Trophoblast cell (in vitro differentiated cells and primary cell): ENCODE measurements at regions not wholly inside any gene's neighbourhood (a gene's known extent, or its start where the extent isn't known, plus 50 kb on each side); places are given as distances from the start of the nearest gene placed in this dataset.

ENCODE experiments used
- DNase-seq, 2 donors: peaks; one replicate each; pipeline ENCODE4 v3.0.0-alpha.2; 2016
- H2AFZ ChIP-seq: 2 replicates; pipeline ENCODE4 v1.6.1; 2013; ENCODE audit warnings: low read length, moderate library complexity, mild to moderate bottlenecking; ENCODE audit not compliant: insufficient read depth, poor library complexity
- H2AK5ac ChIP-seq: 2 replicates; pipeline ENCODE4 v1.6.1; 2013; ENCODE audit warnings: mild to moderate bottlenecking, low read length
- H2BK120ac ChIP-seq: 2 replicates; pipeline ENCODE4 v1.6.1; 2013; ENCODE audit warnings: low read length, mild to moderate bottlenecking, moderate library complexity; ENCODE audit not compliant: insufficient read depth, poor library complexity
- H2BK12ac ChIP-seq: 2 replicates; pipeline ENCODE4 v1.6.1; 2013; ENCODE audit warnings: mild to moderate bottlenecking, low read length, moderate library complexity
- H2BK5ac ChIP-seq: 2 replicates; pipeline ENCODE4 v1.6.1; 2013; ENCODE audit warnings: low read length, low read depth, moderate library complexity, mild to moderate bottlenecking; ENCODE audit not compliant: poor library complexity
- H3K14ac ChIP-seq: 2 replicates; pipeline ENCODE4 v1.6.1; 2013; ENCODE audit warnings: mild to moderate bottlenecking, low read length
- H3K18ac ChIP-seq: 2 replicates; pipeline ENCODE4 v1.6.1; 2013; ENCODE audit warnings: mild to moderate bottlenecking, low read length
- H3K23ac ChIP-seq: 2 replicates; pipeline ENCODE4 v1.6.1; 2013; ENCODE audit warnings: low read length
- H3K27ac ChIP-seq: 2 replicates; pipeline ENCODE4 v1.5.1; 2013; ENCODE audit warnings: low read depth, mild to moderate bottlenecking, inconsistent platforms, low read length, moderate library complexity
- H3K27me3 ChIP-seq: 2 replicates; pipeline ENCODE4 v1.6.1; 2013; ENCODE audit warnings: inconsistent platforms, mild to moderate bottlenecking, low read length, moderate library complexity; ENCODE audit not compliant: insufficient read depth
- H3K36me3 ChIP-seq, 2 experiments: 1 replicate in 1 of 2; 2 replicates in 1 of 2; pipeline ENCODE4 v1.6.1; 2013; ENCODE audit warnings: low read length in 2 of 2, mild to moderate bottlenecking in 2 of 2, moderate library complexity in 1 of 2; ENCODE audit not compliant: insufficient read depth in 2 of 2, control insufficient read depth in 1 of 2
- H3K4ac ChIP-seq: 2 replicates; pipeline ENCODE4 v1.6.1; 2013; ENCODE audit warnings: low read depth, mild to moderate bottlenecking, low read length, moderate library complexity
- H3K4me1 ChIP-seq, 2 experiments: 1 replicate in 1 of 2; 2 replicates in 1 of 2; pipeline ENCODE4 v1.6.1; 2013; ENCODE audit warnings: low read length in 2 of 2, mild to moderate bottlenecking in 2 of 2, moderate library complexity in 1 of 2; ENCODE audit not compliant: insufficient read depth in 2 of 2, control insufficient read depth in 1 of 2
- H3K4me2 ChIP-seq: 2 replicates; pipeline ENCODE4 v1.6.1; 2013; ENCODE audit warnings: inconsistent platforms, mild to moderate bottlenecking, low read length, moderate library complexity
- H3K4me3 ChIP-seq: 2 replicates; pipeline ENCODE4 v1.5.1; 2013; ENCODE audit warnings: mild to moderate bottlenecking, low read depth, low read length, inconsistent platforms
- H3K79me1 ChIP-seq: one replicate; pipeline ENCODE4 v1.6.1; 2013; ENCODE audit warnings: low read length
- H3K79me2 ChIP-seq: 2 replicates; pipeline ENCODE4 v1.6.1; 2013; ENCODE audit warnings: low read length, mild to moderate bottlenecking; ENCODE audit not compliant: control insufficient read depth, insufficient read depth, poor library complexity
- H3K9ac ChIP-seq: 2 replicates; pipeline ENCODE4 v1.6.1; 2013; ENCODE audit warnings: mild to moderate bottlenecking, low read length
- H3K9me3 ChIP-seq: 2 replicates; pipeline ENCODE4 v1.6.1; 2013; ENCODE audit warnings: low read depth, mild to moderate bottlenecking, control low read depth, inconsistent platforms, low read length; ENCODE audit not compliant: insufficient read depth
- H4K12ac ChIP-seq: 2 replicates; pipeline ENCODE4 v1.6.1; 2013; ENCODE audit warnings: low read depth, mild to moderate bottlenecking, low read length, moderate library complexity
- H4K8ac ChIP-seq: 2 replicates; pipeline ENCODE4 v1.6.1; 2013; ENCODE audit warnings: low read depth, mild to moderate bottlenecking, low read length, moderate library complexity
- H4K91ac ChIP-seq: one replicate; pipeline ENCODE4 v1.6.1; 2013; ENCODE audit warnings: low read depth, mild to moderate bottlenecking, low read length, moderate library complexity
- whole genome bisulfite sequencing: extraction: QIAGEN DNeasy Blood & Tissue Kit; methylation state at CpG from one replicate; pipeline ENCODE4 v1.1.7; 2013; ENCODE audit warnings: missing lambda C conversion rate; ENCODE audit not compliant: insufficient read length, insufficient coverage; ENCODE audit errors: extremely low coverage; 5-methylcytosine and 5-hydroxymethylcytosine counted together

- Histone ChIP-seq H3K23ac (no peak overlapping the region), H3K4me1 (no peaks in the 10 kb centered on the region), H3K27ac (no peak overlapping the region), H4K91ac (no peak overlapping the region), H3K4ac (no peak overlapping the region), H2BK5ac (no peak overlapping the region), H3K27me3 (no peaks in the 10 kb centered on the region), H3K4me2 (no peak overlapping the region), H3K36me3 (no peaks in the 10 kb centered on the region), H2AFZ (no peak overlapping the region), H3K4me3 (no peak overlapping the region), H3K9me3 (peaks cover 2% of the 10 kb centered on the region), H4K12ac (no peak overlapping the region), H3K79me2 (no peaks in the 10 kb centered on the region), H3K14ac (no peak overlapping the region), H2AK5ac (no peak overlapping the region), H3K18ac (no peak overlapping the region), H2BK12ac (no peak overlapping the region), H4K8ac (no peak overlapping the region), H3K9ac (no peak overlapping the region), H2BK120ac (no peak overlapping the region), H3K79me1 (no peaks in the 10 kb centered on the region)
- WGBS = no CpG with 5 or more reads among the region's 6 CpGs
- no peak for DNase-seq
These were observed 471.6 kb downstream of the CD83 start for GRCh38 chr6:14589175-14589574.

- no peak overlapping the region for H3K9ac ChIP-seq
- WGBS = no CpG with 5 or more reads among the region's 6 CpGs
- no peak overlapping the region for H3K4me2 ChIP-seq
- no peak overlapping the region for H2BK12ac ChIP-seq
- H3K4me3 ChIP-seq = no peak overlapping the region
- H3K4ac ChIP-seq = no peak overlapping the region
- no peaks in the 10 kb centered on the region for H3K27me3 ChIP-seq
- H3K14ac ChIP-seq = no peak overlapping the region
- no peak overlapping the region for H4K12ac ChIP-seq
- no peak overlapping the region for H2AFZ ChIP-seq
- H3K23ac ChIP-seq = no peak overlapping the region
- H4K8ac ChIP-seq = no peak overlapping the region
- H2AK5ac ChIP-seq = no peak overlapping the region
- H2BK5ac ChIP-seq = no peak overlapping the region
- no peaks in the 10 kb centered on the region for H3K79me2 ChIP-seq
- H3K36me3 ChIP-seq = no peaks in the 10 kb centered on the region
- H3K27ac ChIP-seq = no peak overlapping the region
- no peak overlapping the region for H3K18ac ChIP-seq
- H3K4me1 ChIP-seq = no peaks in the 10 kb centered on the region
- H3K79me1 ChIP-seq = no peaks in the 10 kb centered on the region
- DNase-seq = no peak
- peaks cover 2% of the 10 kb centered on the region for H3K9me3 ChIP-seq
- H4K91ac ChIP-seq = no peak overlapping the region
- no peak overlapping the region for H2BK120ac ChIP-seq
These were observed 473.0 kb downstream of the CD83 start for GRCh38 chr6:14590586-14590985.

- Histone ChIP-seq H2BK12ac (no peak overlapping the region), H3K4me2 (no peak overlapping the region), H2BK5ac (no peak overlapping the region), H4K91ac (no peak overlapping the region), H3K9me3 (peaks cover 2% of the 10 kb centered on the region), H3K27ac (no peak overlapping the region), H3K79me2 (no peaks in the 10 kb centered on the region), H4K8ac (no peak overlapping the region), H2BK120ac (no peak overlapping the region), H3K9ac (no peak overlapping the region), H3K79me1 (no peaks in the 10 kb centered on the region), H3K36me3 (no peaks in the 10 kb centered on the region), H3K14ac (no peak overlapping the region), H3K23ac (no peak overlapping the region), H3K18ac (no peak overlapping the region), H3K4me1 (no peaks in the 10 kb centered on the region), H2AK5ac (no peak overlapping the region), H3K27me3 (no peaks in the 10 kb centered on the region), H4K12ac (no peak overlapping the region), H3K4me3 (no peak overlapping the region), H2AFZ (no peak overlapping the region), H3K4ac (no peak overlapping the region)
- no CpG with 5 or more reads among the region's 1 CpG for WGBS
- DNase-seq = no peak
These were observed 474.4 kb downstream of the CD83 start for GRCh38 chr6:14591998-14592397.

GRCh38 chr6:14593286-14593685 is 475.7 kb downstream of the CD83 start:
- no peaks in the 10 kb centered on the region for H3K36me3 ChIP-seq
- H4K8ac ChIP-seq = no peak overlapping the region
- H3K4ac ChIP-seq = no peak overlapping the region
- H3K4me1 ChIP-seq = no peaks in the 10 kb centered on the region
- H3K4me2 ChIP-seq = no peak overlapping the region
- no peak overlapping the region for H3K18ac ChIP-seq
- H3K23ac ChIP-seq = no peak overlapping the region
- no peaks in the 10 kb centered on the region for H3K79me1 ChIP-seq
- no peak overlapping the region for H2BK120ac ChIP-seq
- WGBS = no CpG with 5 or more reads among the region's 4 CpGs
- H3K9me3 ChIP-seq = peaks cover 2% of the 10 kb centered on the region
- H3K9ac ChIP-seq = no peak overlapping the region
- H2BK5ac ChIP-seq = no peak overlapping the region
- H3K79me2 ChIP-seq = no peaks in the 10 kb centered on the region
- H3K4me3 ChIP-seq = no peak overlapping the region
- H3K14ac ChIP-seq = no peak overlapping the region
- no peak overlapping the region for H2AK5ac ChIP-seq
- no peak overlapping the region for H4K91ac ChIP-seq
- H2AFZ ChIP-seq = no peak overlapping the region
- H3K27ac ChIP-seq = no peak overlapping the region
- H3K27me3 ChIP-seq = no peaks in the 10 kb centered on the region
- no peak for DNase-seq
- H4K12ac ChIP-seq = no peak overlapping the region
- no peak overlapping the region for H2BK12ac ChIP-seq
